ENCODE measurements at regions not wholly inside any gene's neighbourhood (a gene's known extent, or its start where the extent isn't known, plus 50 kb on each side); places are given as distances from the start of the nearest gene placed in this dataset.

GRCh38 chr7:26520483-26520882, 228.8 kb downstream of the SNX10 start:
- H3K9me3 Mint-ChIP-seq = peaks cover 4 to 6% of the 10 kb centered on the region in 2 donors
- no peak overlapping the region for H3K27ac Mint-ChIP-seq
- ATAC-seq (no peak), DNase-seq (ENCODE audit: low spot score in 2 of 2) (no peak)
- no peaks in the 10 kb centered on the region for H3K36me3 Mint-ChIP-seq

- ATAC-seq (no peak), DNase-seq (ENCODE audit: low spot score in 2 of 2) (no peak)
- H3K36me3 Mint-ChIP-seq = no peaks in the 10 kb centered on the region
- peaks cover 4 to 6% of the 10 kb centered on the region in 2 donors for H3K9me3 Mint-ChIP-seq
- H3K27ac Mint-ChIP-seq = no peak overlapping the region
These were observed 231.0 kb downstream of the SNX10 start for GRCh38 chr7:26522633-26523032.

GRCh38 chr7:26525398-26526264, 234.0 kb downstream of the SNX10 start:
- no peak overlapping the region for H3K27ac Mint-ChIP-seq
- no peaks in the 10 kb centered on the region for H3K36me3 Mint-ChIP-seq
- ATAC-seq (no peak), DNase-seq (ENCODE audit: low spot score in 2 of 2) (no peak)
- H3K9me3 Mint-ChIP-seq = peaks cover 4 to 6% of the 10 kb centered on the region in 2 donors

GRCh38 chr7:26526265-26526587, 234.6 kb downstream of the SNX10 start:
- Mint-ChIP-seq H3K27ac (no peak overlapping the region), H3K36me3 (no peaks in the 10 kb centered on the region), H3K9me3 (peaks cover 4 to 6% of the 10 kb centered on the region in 2 donors)
- ATAC-seq = no peak
- no peak for DNase-seq (ENCODE audit: low spot score in 2 of 2)

- no peaks in the 10 kb centered on the region for H3K9me3 Mint-ChIP-seq
- H3K36me3 Mint-ChIP-seq = no peaks in the 10 kb centered on the region
- DNase-seq (ENCODE audit: low spot score in 2 of 2) (no peak), ATAC-seq (no peak)
- no peak overlapping the region for H3K27ac Mint-ChIP-seq
These were observed 240.3 kb downstream of the SNX10 start for GRCh38 chr7:26531926-26532325.

- no peaks in the 10 kb centered on the region for H3K36me3 Mint-ChIP-seq
- no peak overlapping the region for H3K27ac Mint-ChIP-seq
- ATAC-seq = no peak
- no peak for DNase-seq (ENCODE audit: low spot score in 2 of 2)
- no peaks in the 10 kb centered on the region for H3K9me3 Mint-ChIP-seq
These were observed 240.8 kb downstream of the SNX10 start for GRCh38 chr7:26532471-26532870.

GRCh38 chr7:26533217-26533616, 241.6 kb downstream of the SNX10 start:
- no peaks in the 10 kb centered on the region for H3K9me3 Mint-ChIP-seq
- ATAC-seq (no peak), DNase-seq (ENCODE audit: low spot score in 2 of 2) (no peak)
- H3K27ac Mint-ChIP-seq = no peak overlapping the region
- no peaks in the 10 kb centered on the region for H3K36me3 Mint-ChIP-seq

- ATAC-seq (no peak), DNase-seq (ENCODE audit: low spot score in 2 of 2) (no peak)
- no peaks in the 10 kb centered on the region for H3K9me3 Mint-ChIP-seq
- H3K36me3 Mint-ChIP-seq = no peaks in the 10 kb centered on the region
- no peak overlapping the region for H3K27ac Mint-ChIP-seq
These were observed 243.2 kb downstream of the SNX10 start for GRCh38 chr7:26534649-26535482.

GRCh38 chr7:26535483-26536007, 243.9 kb downstream of the SNX10 start:
- Mint-ChIP-seq H3K27ac (no peak overlapping the region), H3K9me3 (no peaks in the 10 kb centered on the region), H3K36me3 (no peaks in the 10 kb centered on the region)
- no peak for DNase-seq (ENCODE audit: low spot score in 2 of 2)
- ATAC-seq = no peak

- H3K27ac Mint-ChIP-seq = peak overlapping the region in 1 of 2 donors; percentile 62
- ATAC-seq = no peak
- no peak for DNase-seq (ENCODE audit: low spot score in 2 of 2)
- no peaks in the 10 kb centered on the region for H3K9me3 Mint-ChIP-seq
- H3K36me3 Mint-ChIP-seq = no peaks in the 10 kb centered on the region
These were observed 246.6 kb downstream of the SNX10 start for GRCh38 chr7:26538216-26538615.

- ATAC-seq (no peak), DNase-seq (ENCODE audit: low spot score in 2 of 2) (no peak)
- Mint-ChIP-seq H3K27ac (no peak overlapping the region), H3K36me3 (no peaks in the 10 kb centered on the region), H3K9me3 (no peaks in the 10 kb centered on the region)
These were observed 247.0 kb downstream of the SNX10 start for GRCh38 chr7:26538689-26539088.

GRCh38 chr7:26543340-26543739, 251.7 kb downstream of the SNX10 start:
- Mint-ChIP-seq H3K9me3 (no peaks in the 10 kb centered on the region), H3K27ac (no peak overlapping the region), H3K36me3 (no peaks in the 10 kb centered on the region)
- no peak for DNase-seq (ENCODE audit: low spot score in 2 of 2)
- ATAC-seq = no peak

- Mint-ChIP-seq H3K27ac (no peak overlapping the region), H3K9me3 (no peaks in the 10 kb centered on the region), H3K36me3 (no peaks in the 10 kb centered on the region)
- no peak for ATAC-seq
- DNase-seq (ENCODE audit: low spot score in 2 of 2) = no peak
These were observed 252.3 kb downstream of the SNX10 start for GRCh38 chr7:26543951-26544350.

- ATAC-seq (no peak), DNase-seq (ENCODE audit: low spot score in 2 of 2) (no peak)
- Mint-ChIP-seq H3K27ac (no peak overlapping the region), H3K9me3 (no peaks in the 10 kb centered on the region), H3K36me3 (no peaks in the 10 kb centered on the region)
These were observed 254.9 kb downstream of the SNX10 start for GRCh38 chr7:26546508-26547053.

- DNase-seq (ENCODE audit: low spot score in 2 of 2) (no peak), ATAC-seq (no peak)
- H3K27ac Mint-ChIP-seq = no peak overlapping the region
- H3K36me3 Mint-ChIP-seq = no peaks in the 10 kb centered on the region
- H3K9me3 Mint-ChIP-seq = no peaks in the 10 kb centered on the region
These were observed 255.5 kb downstream of the SNX10 start for GRCh38 chr7:26547156-26547555.

- ATAC-seq (no peak), DNase-seq (ENCODE audit: low spot score in 2 of 2) (no peak)
- Mint-ChIP-seq H3K27ac (no peak overlapping the region), H3K36me3 (no peaks in the 10 kb centered on the region), H3K9me3 (no peaks in the 10 kb centered on the region)
These were observed 257.8 kb downstream of the SNX10 start for GRCh38 chr7:26549281-26549944.

- no peak for DNase-seq (ENCODE audit: low spot score in 2 of 2)
- Mint-ChIP-seq H3K9me3 (no peaks in the 10 kb centered on the region), H3K36me3 (no peaks in the 10 kb centered on the region), H3K27ac (no peak overlapping the region)
- ATAC-seq = no peak
These were observed 258.8 kb downstream of the SNX10 start for GRCh38 chr7:26550492-26550891.

Measured in activated naive CD4-positive, alpha-beta T cell treated with anti-CD3 and anti-CD28 coated beads, Interleukin-2, amount 50 U/mL, for 72 hours (primary cell).